ENCODE measurements at regions not wholly inside any gene's neighbourhood (a gene's known extent, or its start where the extent isn't known, plus 50 kb on each side); places are given as distances from the start of the nearest gene placed in this dataset.
"Not testable (repeated sequence)": the region's sequence is repeated elsewhere in the genome, so short reads cannot be mapped to it uniquely, and the experiment has no call there.

DNA sequence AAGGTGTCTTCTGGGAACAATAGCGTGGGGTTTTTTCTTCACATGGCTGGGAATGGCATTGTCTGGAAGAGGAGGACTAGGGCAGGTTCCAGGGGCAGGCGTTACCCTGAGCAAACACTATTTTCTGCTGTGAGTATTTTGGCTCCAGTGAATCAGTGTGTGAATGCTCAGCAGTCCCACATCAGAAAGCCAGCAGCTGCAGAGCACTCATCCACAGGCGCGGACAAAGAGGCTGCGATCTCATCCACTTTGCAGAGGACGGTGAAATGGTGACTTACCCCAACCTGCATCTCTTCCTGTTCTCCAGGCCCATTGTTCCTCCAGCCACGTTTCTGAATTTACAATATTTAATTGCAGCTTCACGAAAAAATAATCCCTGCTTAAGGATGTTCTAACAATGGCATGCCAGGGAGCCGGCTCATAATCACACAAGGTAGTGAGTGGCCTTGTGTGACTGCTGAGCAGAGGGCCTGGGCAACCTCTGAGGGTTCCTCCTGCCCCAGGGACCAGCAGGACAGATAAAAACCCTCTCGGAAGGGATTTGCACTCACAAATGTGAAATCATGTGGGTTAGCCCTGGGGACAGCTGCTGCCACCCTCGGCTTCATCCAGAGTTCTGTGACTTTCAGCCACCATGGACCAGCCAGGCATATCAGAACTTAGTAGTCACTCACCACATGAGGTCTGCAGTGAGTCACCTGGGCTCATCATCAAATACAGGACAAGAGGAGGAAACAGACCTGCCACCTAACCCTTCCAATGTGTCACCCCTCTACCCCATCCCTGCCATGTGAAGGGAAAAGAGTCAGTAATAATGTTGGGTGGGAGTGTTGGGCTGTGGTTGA lies 65.0 kb upstream of the EN2 start:
- Histone ChIP-seq H3K36me3 (no peaks in the 10 kb centered on the region), H3K27ac (no peak overlapping the region), H3K27me3 (no peaks in the 10 kb centered on the region), H3K4me1 (no peaks in the 10 kb centered on the region), H3K4me3 (no peak overlapping the region), H3K9me3 (no peaks in the 10 kb centered on the region)
- DNase-seq (ENCODE audit: low spot score), result no peak
- no peak for TF ChIP-seq CTCF (IDR thresholded peaks at IDR 0.05)

- TF ChIP-seq CTCF (IDR thresholded peaks at IDR 0.05), result no peak
- H3K4me3 ChIP-seq, result no peak overlapping the region
- no peaks in the 10 kb centered on the region for H3K36me3 ChIP-seq
- H3K27ac ChIP-seq, result no peak overlapping the region
- no peaks in the 10 kb centered on the region for H3K9me3 ChIP-seq
- no peaks in the 10 kb centered on the region for H3K4me1 ChIP-seq
- DNase-seq (ENCODE audit: low spot score), result no peak
- H3K27me3 ChIP-seq, result no peaks in the 10 kb centered on the region
Observed at GRCh38 chr7:155394413-155394812, 63.5 kb upstream of the EN2 start.

DNA sequence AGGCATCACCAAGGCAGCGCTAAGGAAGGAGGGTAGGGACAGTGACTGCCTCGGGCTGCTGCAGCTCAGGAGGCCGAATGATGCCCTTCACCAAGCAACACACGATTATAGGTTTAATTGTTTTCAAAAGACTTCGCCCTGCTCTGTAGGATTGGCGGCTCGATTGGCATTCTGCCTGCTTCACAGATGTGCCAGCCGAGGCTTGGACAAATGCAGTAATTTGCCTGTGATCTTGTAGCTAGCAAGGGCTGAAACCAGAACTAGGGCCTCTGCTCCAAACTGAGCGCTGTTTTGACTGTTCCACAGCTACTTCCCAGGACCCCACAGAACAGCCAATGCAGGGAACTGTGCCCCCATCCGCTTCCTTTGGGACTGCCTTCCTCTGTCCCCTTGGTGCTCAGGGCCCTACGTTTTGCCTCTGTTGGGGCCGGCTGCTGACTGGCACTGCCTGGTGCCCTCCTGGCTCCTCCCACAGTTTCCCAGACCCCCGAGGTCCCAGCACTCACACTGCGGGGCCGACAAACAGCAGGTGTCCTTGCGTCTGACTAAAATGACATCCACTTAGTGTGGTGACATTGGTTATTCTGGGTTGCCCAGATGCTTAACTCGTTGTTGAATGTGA lies 62.6 kb upstream of the EN2 start:
- Histone ChIP-seq H3K9me3 (no peaks in the 10 kb centered on the region), H3K4me3 (no peak overlapping the region), H3K27me3 (no peaks in the 10 kb centered on the region), H3K27ac (no peak overlapping the region), H3K36me3 (no peaks in the 10 kb centered on the region), H3K4me1 (no peaks in the 10 kb centered on the region)
- DNase-seq (ENCODE audit: low spot score), result no peak
- TF ChIP-seq CTCF (IDR thresholded peaks at IDR 0.05), result no peak

GRCh38 chr7:155396661-155397060 lies 61.3 kb upstream of the EN2 start:
- H3K27me3 ChIP-seq, result no peaks in the 10 kb centered on the region
- H3K36me3 ChIP-seq, result no peaks in the 10 kb centered on the region
- DNase-seq (ENCODE audit: low spot score), result no peak

GRCh38 chr7:155397758-155398714 lies 59.9 kb upstream of the EN2 start:
- DNase-seq (ENCODE audit: low spot score); H3K4me1 ChIP-seq; H3K27ac ChIP-seq; H3K27me3 ChIP-seq; H3K9me3 ChIP-seq; H3K4me3 ChIP-seq; H3K36me3 ChIP-seq: not testable (repeated sequence)

More at GRCh38 chr7:155396661-155397060, 61.3 kb upstream of the EN2 start:
- no peak for TF ChIP-seq CTCF (IDR thresholded peaks at IDR 0.05)
- Histone ChIP-seq H3K27ac (no peak overlapping the region), H3K4me1 (no peaks in the 10 kb centered on the region), H3K4me3 (no peak overlapping the region), H3K9me3 (no peaks in the 10 kb centered on the region)

DNA sequence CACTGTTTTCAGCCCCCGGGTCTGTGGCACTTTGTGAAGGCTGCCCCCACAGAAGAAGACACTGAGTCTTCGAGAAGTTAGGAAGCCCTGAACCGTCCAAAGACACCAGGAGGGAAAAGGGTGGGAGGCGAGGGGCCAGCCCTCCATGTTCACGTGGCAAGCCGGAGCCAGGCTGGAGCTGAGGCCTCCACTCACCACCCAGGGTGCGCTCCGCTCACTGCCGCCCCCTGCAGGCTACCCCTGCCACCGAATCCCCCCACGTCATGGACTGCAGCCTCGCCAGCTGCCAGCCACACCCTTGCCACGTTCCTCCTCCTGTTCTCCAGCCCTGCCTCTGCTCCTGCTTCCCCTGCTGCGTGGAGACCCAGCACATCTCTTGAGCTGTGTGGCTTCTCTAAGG lies 59.0 kb upstream of the EN2 start:
- H3K27me3 ChIP-seq, result peaks cover 0 to 2% of the 10 kb centered on the region in 2 donors
- no peaks in the 10 kb centered on the region for H3K36me3 ChIP-seq
- DNase-seq (ENCODE audit: low spot score), result no peak
- TF ChIP-seq CTCF (IDR thresholded peaks at IDR 0.05), result no peak
- H3K4me1 ChIP-seq, result no peaks in the 10 kb centered on the region
- H3K4me3 ChIP-seq, result no peak overlapping the region
- no peaks in the 10 kb centered on the region for H3K9me3 ChIP-seq
- H3K27ac ChIP-seq, result no peak overlapping the region
